ENCODE measurements at regions not wholly inside any gene's neighbourhood (a gene's known extent, or its start where the extent isn't known, plus 50 kb on each side); places are given as distances from the start of the nearest gene placed in this dataset.

GRCh38 chr5:166865206-166865605 is 1426.2 kb upstream of the WWC1 start:
- TF ChIP-seq, protein P1, sequence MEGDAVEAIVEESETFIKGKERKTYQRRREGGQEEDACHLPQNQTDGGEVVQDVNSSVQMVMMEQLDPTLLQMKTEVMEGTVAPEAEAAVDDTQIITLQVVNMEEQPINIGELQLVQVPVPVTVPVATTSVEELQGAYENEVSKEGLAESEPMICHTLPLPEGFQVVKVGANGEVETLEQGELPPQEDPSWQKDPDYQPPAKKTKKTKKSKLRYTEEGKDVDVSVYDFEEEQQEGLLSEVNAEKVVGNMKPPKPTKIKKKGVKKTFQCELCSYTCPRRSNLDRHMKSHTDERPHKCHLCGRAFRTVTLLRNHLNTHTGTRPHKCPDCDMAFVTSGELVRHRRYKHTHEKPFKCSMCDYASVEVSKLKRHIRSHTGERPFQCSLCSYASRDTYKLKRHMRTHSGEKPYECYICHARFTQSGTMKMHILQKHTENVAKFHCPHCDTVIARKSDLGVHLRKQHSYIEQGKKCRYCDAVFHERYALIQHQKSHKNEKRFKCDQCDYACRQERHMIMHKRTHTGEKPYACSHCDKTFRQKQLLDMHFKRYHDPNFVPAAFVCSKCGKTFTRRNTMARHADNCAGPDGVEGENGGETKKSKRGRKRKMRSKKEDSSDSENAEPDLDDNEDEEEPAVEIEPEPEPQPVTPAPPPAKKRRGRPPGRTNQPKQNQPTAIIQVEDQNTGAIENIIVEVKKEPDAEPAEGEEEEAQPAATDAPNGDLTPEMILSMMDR (conservative IDR thresholded peaks at IDR 0.05; ENCODE audit: low read length), result no peak
- TF ChIP-seq EZH2phosphoT487 (IDR thresholded peaks at IDR 0.05; ENCODE audit: borderline replicate concordance, low read depth, low read length), result no peak
